Activated CD4-positive, alpha-beta T cell treated with anti-CD3 and anti-CD28 coated beads, Interleukin-2, amount 50 U/mL, for 1 hour (primary cell): ENCODE measurements at regions not wholly inside any gene's neighbourhood (a gene's known extent, or its start where the extent isn't known, plus 50 kb on each side); places are given as distances from the start of the nearest gene placed in this dataset.

Experiments used
- DNase-seq: peaks from one replicate; pipeline ENCODE4 v3.0.0-alpha.2; 2020

DNA sequence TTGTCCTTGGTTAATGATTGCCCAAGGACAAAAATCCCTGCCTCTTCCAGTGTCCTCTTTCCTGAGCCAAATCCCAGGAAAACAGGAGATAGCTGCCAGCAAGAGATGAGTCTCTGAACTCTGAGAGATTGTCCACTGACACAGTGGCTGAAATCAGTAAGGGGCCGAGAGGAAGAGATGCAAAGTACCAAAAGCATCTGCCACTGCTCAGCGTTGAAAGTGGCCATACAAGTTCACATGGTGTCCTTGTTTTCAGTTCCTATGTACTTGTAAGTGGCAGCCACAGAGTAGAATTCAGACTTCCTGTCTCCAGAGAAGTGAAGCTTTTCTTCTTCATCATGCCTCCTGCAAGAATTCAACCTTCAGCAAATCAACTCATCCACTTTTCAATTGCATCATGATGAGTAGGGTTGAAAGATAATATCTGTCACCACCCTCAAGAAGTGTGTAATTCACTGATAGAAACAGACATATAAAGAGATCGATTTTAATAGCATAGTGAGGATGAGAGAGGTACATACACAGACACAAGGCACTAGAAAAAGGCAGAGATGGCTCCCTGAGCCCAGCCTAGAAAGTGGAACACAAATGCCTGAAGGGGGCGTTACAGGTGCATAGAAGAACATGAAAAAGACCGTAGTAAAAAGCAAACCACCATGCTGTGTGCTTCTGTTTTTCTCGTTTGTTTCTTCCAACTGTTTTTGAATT, 185.8 kb downstream of the MRPL39 start:
- peak; percentile 31 for DNase-seq

DNA sequence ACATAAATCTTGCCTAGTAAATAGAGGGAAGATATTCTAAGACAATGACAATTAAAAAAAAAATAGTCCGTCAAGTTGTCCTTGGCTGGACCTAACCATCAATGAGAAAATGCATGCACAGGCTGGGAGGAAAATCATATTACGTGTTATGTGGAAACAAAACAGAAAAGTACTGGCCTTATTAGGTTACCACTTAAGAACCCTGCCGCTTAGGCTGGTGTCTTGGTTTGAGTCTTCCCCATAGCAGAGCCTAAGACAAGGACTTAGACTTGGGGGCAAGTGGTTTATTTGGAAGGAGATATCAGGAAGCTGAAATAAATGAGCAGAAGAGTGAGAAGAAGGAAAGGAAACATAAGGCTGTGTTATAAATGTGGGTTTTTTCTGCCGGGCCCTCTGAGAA, 186.4 kb downstream of the MRPL39 start:
- DNase-seq, result no peak

DNA sequence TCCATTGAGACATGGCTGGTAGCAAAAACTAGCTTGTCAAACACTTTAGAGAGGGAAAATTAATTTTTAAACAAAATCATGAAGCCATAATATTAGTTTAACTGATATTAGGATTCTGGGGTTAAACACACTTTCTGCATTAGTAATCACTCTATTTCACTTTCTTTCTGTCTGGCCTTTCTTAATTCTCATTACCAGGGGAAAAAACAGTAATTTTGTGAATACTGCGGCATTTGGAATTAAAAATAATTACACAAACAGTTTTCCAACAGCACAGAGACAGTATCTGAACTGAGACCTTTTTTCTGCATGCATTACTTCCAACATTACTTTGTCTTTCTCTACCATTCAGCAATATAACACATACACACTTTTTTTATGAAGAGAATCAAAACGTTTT, 190.6 kb downstream of the MRPL39 start:
- DNase-seq, result no peak

DNA sequence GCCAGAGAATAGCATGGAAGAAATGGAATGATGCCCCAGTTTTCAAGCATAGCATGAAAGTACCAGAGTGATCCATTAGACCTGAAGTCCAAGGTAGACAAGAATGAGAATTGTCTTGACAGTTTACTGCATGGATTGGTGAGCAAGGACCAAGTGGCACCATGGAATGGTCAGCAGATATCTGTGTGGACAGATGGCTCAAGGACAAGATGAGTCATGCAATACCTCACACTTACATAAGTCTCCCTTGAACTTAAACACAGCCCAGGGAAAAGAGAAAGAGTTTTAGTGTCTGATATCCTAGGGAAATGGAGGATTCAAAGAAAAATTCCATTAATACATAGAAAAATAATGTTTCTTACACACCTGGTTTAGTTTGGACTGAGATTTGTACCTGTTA, 195.2 kb downstream of the MRPL39 start:
- no peak for DNase-seq

DNA sequence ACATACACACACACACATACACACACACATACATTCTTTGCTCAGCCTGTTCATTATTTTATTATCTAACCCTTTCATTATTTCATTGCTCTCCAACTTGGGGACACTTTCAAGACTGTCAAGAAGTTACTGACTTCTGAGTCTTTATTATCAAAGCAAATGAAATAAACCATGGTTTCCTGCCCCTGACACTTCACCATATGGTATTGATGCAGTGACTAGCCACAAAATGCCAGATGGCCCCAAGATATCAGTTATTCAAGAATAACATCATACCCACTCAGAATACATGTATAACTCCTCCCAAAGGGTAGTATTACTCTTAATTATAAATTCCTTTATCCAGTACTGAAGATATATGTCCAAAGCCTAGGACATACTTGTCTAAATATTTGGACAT, 197.3 kb downstream of the MRPL39 start:
- DNase-seq, result no peak

DNA sequence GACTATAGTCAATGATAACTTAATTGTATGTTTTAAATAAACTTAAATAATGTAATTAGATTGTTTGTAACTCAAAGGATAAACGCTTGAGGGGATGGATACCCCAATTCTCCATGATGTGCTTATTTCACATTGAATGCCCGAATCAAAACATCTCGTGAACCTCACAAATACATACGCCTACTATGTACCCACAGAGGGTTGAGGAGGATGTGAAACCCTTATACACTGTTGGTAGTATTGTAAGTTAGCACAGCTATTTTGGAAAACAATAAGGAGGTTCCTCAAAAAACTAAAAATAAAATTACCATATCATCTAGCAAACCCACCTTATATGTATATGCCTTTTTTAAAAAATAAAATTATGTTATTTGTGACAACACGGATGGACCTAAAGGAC, 198.6 kb downstream of the MRPL39 start:
- DNase-seq, result no peak

DNA sequence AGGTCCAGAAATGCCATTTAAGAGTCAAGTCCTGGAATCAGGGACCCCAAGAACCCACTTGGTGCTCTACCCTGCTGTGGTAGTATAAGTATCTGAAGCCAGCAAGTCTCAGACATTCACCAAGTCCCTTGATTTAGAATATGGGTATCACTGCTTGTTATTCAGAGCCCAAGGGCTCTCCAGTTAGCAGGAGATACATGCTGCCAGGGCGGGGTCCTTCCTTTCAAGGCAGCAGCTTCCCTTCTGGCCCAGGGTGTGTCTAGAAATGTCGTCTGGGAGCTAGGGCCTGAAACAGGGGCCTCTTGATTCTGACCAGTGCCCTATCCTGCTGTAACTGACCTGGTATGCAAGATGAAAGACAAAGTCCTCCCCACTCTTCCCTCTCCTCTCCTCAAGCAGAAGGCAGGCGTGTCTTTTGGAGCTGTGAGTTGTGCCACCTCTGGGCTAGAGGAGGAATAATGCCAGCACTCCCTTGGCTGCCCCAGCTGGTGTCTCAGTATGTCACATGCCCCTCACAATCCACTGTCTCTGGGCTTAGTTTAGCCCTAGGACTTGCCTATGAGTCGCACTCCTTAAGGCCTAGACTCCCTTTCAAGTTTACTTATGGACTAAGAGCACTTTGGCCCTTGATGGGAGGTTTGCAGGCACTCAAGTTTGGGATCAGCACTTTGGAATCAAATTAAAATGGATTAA, 200.2 kb downstream of the MRPL39 start:
- no peak for DNase-seq

DNA sequence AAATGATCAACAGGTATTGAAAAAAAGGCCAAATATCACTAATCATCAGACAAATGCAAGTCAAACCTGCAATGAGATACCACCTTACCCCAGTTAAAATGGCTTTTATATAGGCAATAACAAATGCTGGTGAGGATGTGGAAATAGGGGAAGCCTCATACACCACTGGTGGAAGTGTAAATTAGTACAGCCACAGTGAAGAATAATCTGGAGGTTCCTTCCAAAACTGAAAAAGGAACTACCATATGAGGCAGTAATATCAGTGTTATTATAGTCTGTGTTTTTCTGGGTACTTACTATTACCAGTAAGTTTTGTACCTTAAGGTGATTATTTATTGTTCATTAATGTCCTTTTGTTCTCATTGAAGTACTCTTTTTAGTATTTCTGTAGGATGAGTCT, 201.3 kb downstream of the MRPL39 start:
- DNase-seq, result no peak

DNA sequence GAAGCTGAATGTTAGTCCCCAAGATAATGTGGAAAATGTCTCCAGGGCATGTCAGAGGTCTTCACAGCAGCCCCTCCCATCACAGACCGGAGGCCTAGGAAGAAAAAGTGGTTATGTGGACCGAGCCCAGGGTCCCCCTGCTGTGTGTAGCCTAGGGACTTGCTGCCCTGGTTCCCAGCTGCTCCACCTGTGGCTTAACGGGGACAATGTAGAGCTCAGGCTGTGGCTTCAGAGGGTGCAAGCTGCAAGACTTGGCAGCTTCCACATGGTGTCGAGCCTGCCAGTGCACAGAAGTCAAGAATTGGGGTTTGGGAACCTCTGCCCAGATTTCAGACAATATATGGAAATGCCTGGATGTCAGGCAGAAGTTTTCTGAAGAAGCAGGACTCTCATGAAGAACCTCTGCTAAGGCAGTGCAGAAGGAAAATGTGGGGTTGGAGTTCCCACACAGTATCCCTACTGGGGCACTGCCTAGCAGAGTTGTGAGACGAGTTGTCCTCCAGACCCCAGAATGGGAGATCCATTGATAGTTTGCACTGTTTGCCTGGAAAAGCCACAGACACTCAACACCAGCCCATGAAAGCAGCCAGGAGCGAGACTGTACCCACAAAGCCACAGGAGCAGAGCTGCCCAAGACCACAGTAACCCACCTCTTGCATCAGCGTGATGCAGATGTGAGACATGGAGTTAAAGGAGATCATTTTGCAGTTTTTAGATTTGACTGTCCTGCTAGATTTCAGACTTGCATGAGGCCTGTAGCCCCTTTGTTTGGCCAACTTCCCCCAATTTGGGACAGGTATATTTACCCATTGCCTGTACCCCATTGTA, 204.9 kb downstream of the MRPL39 start:
- no peak for DNase-seq

DNA sequence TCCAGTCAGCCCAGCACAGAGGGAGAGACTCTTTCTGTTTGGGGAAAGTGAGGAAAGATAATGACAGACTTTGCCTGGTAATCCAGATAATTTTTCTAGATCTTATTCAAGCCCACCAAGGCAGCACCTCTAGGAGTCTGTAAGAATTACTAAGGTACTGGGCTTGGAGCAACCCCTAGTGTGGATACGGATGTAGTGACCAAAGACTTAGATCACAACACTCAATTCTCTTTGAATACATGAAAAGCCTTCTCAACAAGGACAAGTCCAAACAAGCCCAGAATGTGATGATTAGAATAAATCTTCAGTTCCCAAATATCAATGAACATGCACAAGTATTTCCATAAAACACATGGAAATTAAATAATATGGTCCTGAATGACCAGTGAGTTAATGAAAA, 206.9 kb downstream of the MRPL39 start:
- DNase-seq, result no peak

DNA sequence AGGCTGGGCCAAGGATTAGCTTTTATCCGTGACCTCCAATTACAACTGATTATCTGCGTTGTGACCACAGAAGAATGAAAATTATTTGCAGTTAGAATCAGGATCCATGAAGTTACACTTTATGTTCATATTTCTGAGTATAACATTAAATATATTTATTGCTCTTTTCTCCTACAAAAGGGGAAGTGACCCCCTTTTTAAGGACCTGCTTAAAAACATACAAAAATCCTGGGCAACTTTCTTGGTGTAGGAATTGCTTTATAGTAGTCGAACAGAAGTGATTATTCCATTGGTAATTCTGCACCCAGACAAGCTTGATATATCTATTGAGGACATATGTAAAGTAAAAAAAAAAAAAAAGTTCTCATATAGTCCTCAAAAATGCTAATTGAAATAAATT, 208.7 kb downstream of the MRPL39 start:
- no peak for DNase-seq

DNA sequence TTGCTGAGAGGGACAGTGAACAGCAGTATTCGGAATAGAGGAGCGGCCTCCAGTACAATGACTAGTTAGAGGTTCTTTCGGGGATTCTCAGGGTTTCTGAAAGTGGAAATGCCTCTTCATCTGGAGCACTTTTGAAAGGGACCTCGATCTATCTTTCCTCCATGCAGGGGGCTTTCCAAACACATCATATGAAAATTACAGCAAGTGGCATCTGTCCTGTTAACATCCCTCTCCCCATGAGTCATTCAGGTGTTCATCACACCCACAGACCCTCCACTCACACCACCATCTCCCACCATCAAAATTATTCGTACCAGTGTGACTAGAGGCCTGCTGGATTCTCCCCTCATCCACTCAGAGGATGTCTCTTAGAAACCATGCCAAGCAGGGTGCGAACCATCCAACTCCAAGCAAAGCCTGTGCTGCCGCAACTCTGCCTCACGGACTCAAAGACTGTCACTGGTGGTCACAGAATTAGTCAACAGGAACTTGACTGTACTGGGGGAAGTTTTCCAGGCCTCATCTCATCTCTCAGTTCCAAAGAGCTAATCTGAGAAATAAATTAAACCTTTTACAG, 211.1 kb downstream of the MRPL39 start:
- no peak for DNase-seq

DNA sequence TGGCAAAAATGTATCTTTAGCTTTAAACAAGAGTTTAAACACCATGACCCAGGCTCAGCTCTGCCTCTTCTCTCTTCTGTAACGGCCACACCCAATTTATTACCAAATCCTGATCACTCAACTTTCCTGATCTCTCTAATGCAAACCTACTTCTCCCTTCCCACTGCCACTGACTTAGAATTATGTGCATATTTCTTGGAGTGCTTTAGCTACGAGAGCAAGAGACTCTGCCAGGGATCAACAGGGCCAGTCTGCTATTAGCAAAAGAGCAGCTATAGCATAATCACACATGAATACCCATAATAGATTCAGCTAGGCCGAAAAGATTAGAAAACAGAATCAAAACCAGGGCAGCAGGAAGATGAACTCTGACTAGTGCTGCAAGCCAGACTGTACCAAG, 215.5 kb downstream of the MRPL39 start:
- DNase-seq, result no peak

DNA sequence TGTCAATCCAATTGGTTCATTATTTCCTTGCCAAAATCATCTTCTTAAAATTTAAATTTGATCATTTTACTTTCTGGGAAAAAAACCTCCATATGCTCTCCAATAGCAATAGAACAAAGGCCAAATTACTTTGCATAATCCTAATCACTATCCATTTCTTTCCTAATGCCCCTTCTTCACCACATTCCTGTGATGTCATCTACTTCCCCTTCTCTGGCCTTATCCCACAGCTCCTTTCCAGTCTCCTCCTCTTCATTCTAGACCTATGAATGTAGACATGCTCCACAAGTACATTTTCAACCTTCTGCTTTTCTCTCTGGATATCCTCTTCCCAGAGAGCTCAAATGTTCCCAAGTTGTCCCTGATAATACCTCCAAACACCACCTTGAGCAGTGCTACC, 216.6 kb downstream of the MRPL39 start:
- no peak for DNase-seq

DNA sequence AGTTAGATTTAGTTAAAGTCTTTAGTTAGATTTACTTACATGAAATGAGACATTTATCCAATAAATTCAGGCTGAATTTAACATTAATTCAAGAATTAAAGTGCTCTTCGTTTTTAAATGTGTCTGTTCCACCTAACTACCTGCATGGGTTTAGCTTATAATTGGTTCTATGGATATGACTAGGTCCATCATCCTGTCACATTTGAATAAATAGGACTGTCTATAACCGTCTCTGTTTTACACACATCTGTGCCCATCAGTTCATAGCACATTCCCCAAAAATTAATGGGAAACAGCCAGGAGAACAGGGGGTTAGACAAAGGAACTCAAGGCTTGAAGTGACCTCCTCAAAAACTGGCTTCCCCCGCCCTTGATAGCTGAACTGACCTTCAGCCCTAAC, 219.6 kb downstream of the MRPL39 start:
- DNase-seq, result no peak

DNA sequence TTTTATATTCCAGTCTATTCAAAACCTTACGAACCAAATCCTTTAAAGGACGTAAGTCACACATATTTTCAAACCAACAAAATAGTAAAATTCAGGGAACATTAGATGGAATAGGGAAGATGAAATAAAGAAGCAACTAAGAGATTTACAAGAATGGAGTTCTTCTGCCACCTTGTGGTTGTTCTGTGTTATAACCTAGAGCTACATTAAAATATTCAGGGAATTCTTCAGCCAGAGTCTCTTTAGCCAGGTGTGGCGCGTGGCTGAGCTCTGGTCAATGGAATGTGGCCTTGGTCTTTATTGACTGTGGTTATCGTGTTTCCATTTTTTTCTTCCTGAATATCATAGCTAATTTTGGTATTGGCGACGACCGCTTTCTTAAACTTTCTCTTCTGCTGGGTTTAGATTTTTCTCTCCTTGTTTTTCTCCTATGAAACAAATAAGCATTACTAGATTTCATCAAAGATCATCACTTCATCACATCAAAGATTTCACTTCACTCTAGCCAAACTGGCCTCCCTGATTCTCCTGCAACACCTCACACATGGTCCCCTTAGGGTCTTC, 221.3 kb downstream of the MRPL39 start:
- DNase-seq, result no peak

DNA sequence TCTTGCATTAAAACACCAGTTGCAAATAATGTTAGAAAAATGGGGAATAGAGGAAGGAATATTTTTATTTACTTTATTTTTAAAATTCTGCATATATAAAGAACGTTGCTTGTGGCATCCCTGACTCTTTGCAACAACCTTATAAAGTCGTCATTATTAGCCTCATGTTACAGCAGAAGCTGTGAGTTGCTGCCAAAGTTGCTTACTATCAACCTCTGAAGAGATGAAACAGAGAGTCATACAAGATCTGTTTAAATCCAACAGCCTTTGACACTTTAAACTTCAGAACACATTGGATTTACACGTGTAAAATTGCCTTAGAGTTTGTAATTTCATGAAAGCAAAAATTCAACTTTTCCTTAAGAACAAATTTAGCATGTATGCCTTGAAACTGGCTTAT, 221.9 kb downstream of the MRPL39 start:
- DNase-seq, result no peak

DNA sequence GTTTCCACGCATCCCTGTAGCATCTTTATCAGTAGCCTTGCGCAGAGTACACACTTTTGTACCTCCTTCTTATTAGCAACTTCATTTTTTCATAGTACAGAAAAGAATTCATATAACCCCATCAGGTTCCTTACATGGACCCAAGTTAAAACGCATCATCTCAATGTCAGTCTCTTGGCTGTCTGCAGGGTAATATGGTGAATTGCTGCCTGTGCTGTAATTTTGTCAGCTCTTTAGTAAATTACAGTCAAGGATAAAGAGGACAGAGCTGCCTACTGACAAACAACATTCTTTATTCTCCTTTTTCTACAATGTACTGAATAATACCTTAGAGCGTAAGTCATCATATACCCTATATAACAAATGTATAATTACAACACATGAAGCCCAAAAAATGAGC, 222.5 kb downstream of the MRPL39 start:
- no peak for DNase-seq

DNA sequence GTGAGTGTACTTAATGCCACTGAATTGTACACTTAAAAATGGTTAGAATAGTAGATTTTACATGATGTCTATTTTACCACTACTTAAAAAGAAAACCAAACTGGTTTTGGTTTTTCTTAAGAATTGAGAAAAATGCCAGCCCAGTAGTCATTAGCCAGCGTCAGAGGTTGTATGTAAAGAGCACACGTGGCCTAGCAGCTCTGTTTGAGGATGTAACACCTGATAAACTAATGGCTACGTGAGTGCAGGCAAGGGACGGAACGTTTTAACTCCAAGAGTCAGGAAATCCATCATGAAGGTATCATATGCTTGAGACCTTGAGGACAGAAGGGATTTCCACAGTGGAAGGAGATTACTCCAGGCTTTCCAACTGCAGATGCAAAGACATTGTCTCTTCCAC, 223.7 kb downstream of the MRPL39 start:
- DNase-seq, result no peak

DNA sequence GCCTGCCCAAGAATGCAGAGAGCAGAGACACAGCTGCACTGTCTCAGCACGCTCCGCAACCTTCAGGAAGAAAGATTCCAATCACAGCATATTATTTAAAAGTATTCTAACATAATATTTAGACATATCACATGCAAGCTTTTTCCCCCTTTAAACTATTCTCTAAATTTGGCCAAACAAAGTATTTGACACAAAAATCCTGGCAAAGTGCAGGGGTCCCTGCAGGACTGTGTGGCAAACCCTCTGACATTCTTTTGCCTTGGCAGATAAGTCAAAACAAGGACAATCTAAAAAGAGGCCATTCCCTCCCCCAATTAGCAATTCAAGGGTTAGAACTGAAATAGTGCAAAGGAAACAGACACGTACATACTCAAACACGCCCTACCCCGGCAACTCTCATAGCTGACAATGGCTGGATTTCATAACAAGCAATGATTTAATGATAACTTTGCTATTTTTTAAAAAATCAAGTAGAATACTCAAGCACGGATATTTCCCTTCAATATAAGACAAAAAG, 225.3 kb downstream of the MRPL39 start:
- DNase-seq, result no peak

DNA sequence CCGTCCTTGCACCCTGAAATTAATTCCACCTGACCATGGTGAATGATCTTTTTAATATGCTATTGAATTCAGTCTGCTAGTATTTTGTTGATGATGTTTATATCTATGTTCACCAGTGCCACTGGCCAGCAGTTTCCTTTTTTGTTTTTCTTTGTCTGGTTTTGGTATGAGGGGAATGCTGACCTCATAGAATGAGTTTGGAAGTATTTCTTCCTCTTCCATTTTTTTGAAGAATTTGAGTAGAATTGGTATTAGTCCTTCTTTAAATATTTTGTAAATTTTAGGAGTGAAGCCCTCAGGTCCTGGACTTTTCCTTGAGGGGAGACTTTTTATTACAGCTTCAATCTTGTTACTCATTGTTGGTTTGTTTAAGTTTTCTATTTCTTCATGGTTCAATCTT, 231.6 kb downstream of the MRPL39 start:
- DNase-seq, result no peak

DNA sequence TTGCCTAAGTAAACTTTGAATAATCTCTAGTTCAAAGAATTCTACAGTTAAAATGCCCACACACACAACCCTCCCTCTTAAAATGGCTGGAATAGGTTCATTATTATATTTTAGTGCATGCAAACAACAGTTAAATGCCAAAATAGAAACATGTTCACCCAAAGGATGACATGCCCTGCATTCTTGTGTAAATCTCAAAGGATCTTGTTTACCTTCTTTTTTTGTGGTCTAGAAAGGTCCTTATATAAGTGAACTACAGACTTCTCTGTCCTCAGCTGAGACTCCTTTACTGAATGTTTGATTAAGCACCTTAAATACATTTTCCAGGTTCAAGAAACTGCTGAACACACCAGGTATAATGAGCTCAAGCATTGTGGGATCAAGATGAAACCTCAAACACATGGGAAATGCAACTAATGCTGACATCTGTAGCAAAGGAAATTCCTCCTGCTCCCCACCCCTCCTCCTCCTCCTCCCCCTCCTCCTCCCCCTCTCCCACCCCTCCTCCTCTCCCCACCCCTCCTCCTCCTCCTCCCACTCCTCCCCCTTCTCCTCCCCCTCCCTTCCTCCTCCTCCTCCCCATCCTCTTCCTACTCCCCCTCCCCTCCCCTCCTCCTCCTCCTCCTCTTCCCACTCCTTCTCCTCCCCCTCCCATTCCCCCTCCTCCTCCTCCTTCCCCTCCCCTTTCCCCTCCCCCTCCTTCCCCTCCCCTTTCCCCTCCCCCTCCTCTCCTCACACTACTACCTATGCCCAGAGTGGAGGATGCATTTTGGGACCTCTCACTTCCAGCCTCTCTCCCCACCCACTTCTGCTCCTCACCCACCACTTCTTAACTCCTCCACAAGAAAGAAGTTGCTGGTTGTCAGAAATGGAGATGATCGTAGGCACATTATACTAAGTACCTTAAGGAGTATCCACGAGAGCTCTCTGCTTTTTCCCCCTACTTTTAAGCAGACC, 233.9 kb downstream of the MRPL39 start:
- DNase-seq, result no peak
